HEK293 (cell line): ENCODE measurements at regions not wholly inside any gene's neighbourhood (a gene's known extent, or its start where the extent isn't known, plus 50 kb on each side); places are given as distances from the start of the nearest gene placed in this dataset.

Experiments used
- CTCF ChIA-PET: fragments of 350-600 bp; formaldehyde crosslinking; extraction: SDS; loops from one replicate; lab custom pipeline; 2021; ENCODE audit warnings: antibody characterized with exemption; lab: Yijun Ruan, JAX
- POLR2A ChIA-PET: fragments of 300-600 bp; formaldehyde crosslinking; extraction: SDS; loops from one replicate; lab custom pipeline; 2020; ENCODE audit warnings: antibody characterized with exemption, inconsistent platforms; lab: Yijun Ruan, JAX
- H3K27ac ChIP-seq: fragments of 200-500 bp; sonication (Bioruptor generic); 2 replicates; pipeline ENCODE4 v1.5.1; 2014; ENCODE audit warnings: low read depth, low read length, control low read depth, inconsistent platforms; ENCODE audit errors: extremely low read depth
- H3K36me3 ChIP-seq, 2 experiments: fragments of 200-500 bp in 1 of 2; sonication (Bioruptor generic) in 1 of 2; 1 replicate in 1 of 2; 2 replicates in 1 of 2; pipeline ENCODE4 v1.5.1; 2014 to 2017; ENCODE audit warnings: inconsistent platforms in 2 of 2, low read length in 2 of 2; ENCODE audit not compliant: control insufficient read depth in 2 of 2, insufficient read depth in 1 of 2
- H3K4me1 ChIP-seq: fragments of 200-500 bp; sonication (Bioruptor generic); 2 replicates; pipeline ENCODE4 v1.5.1; 2014; ENCODE audit warnings: mild to moderate bottlenecking, low read length, inconsistent platforms; ENCODE audit not compliant: control insufficient read depth, insufficient read depth
- H3K4me3 ChIP-seq: 2 replicates; pipeline ENCODE4 v1.5.1; 2011; ENCODE audit warnings: low read depth, mild to moderate bottlenecking, control low read depth, low read length, moderate library complexity
- H3K9me3 ChIP-seq: fragments of 200-500 bp; sonication (Bioruptor generic); 2 replicates; pipeline ENCODE4 v1.5.1; 2014; ENCODE audit warnings: low read depth, low read length, inconsistent platforms; ENCODE audit not compliant: control insufficient read depth, insufficient read depth
- KLF1 ChIP-seq: fragments of 450-650 bp; formaldehyde crosslinking; IDR thresholded peaks from 2 replicates; pipeline ENCODE4 v1.5.1; 2016; ENCODE audit warnings: missing biosample characterization, missing genetic modification characterization
- MEIS1 ChIP-seq: sonication (generic); formaldehyde crosslinking; IDR thresholded peaks from 2 replicates; pipeline ENCODE4 v1.8.1; 2022; ENCODE audit warnings: missing genetic modification reagents, mild to moderate bottlenecking, borderline replicate concordance
- MZF1 ChIP-seq: fragments of 450-650 bp; formaldehyde crosslinking; IDR thresholded peaks from 2 replicates; pipeline ENCODE4 v1.5.1; 2017; ENCODE audit warnings: missing biosample characterization, missing genetic modification characterization, borderline replicate concordance
- ZBTB7A ChIP-seq: fragments of 450-650 bp; formaldehyde crosslinking; IDR thresholded peaks from 2 replicates; pipeline ENCODE4 v1.5.1; 2016; ENCODE audit warnings: low read depth, missing biosample characterization, missing genetic modification characterization
- ZFP3 ChIP-seq: fragments of 450-650 bp; formaldehyde crosslinking; IDR thresholded peaks from 2 replicates; pipeline ENCODE4 v1.5.1; 2016; ENCODE audit warnings: low read depth, missing biosample characterization, missing genetic modification characterization
- ZFP37 ChIP-seq: fragments of 450-650 bp; formaldehyde crosslinking; IDR thresholded peaks from 2 replicates; pipeline ENCODE4 v1.5.1; 2016; ENCODE audit warnings: missing biosample characterization, missing genetic modification characterization
- ZNF37A ChIP-seq: fragments of 450-650 bp; IDR thresholded peaks from 2 replicates; pipeline ENCODE4 v1.5.1; 2018; ENCODE audit warnings: missing biosample characterization, missing genetic modification characterization
- ZNF404 ChIP-seq: fragments of 450-650 bp; formaldehyde crosslinking; IDR thresholded peaks from 2 replicates; pipeline ENCODE4 v1.5.1; 2017; ENCODE audit warnings: missing biosample characterization, missing genetic modification characterization
- ZNF416 ChIP-seq: fragments of 450-650 bp; formaldehyde crosslinking; IDR thresholded peaks from 2 replicates; pipeline ENCODE4 v1.5.1; 2016; ENCODE audit warnings: missing biosample characterization, missing genetic modification characterization
- ZNF600 ChIP-seq: fragments of 450-650 bp; formaldehyde crosslinking; IDR thresholded peaks from 2 replicates; pipeline ENCODE4 v1.5.1; 2016; ENCODE audit warnings: missing biosample characterization, missing genetic modification characterization
- ZNF626 ChIP-seq: fragments of 450-650 bp; sonication (Bioruptor Pico); formaldehyde crosslinking; IDR thresholded peaks from 2 replicates; pipeline ENCODE4 v1.5.1; 2018; ENCODE audit warnings: missing biosample characterization, missing genetic modification characterization, inconsistent platforms
- ZNF76 ChIP-seq: fragments of 450-650 bp; formaldehyde crosslinking; IDR thresholded peaks from 2 replicates; pipeline ENCODE4; 2016; ENCODE audit warnings: low read depth, missing biosample characterization, missing genetic modification characterization, borderline replicate concordance
- TF ChIP-seq, protein P1 (sequence below): fragments of 450-650 bp; formaldehyde crosslinking; conservative IDR thresholded peaks from 2 replicates; pipeline ENCODE4 v1.5.1; 2016; ENCODE audit warnings: low read depth, missing biosample characterization, missing genetic modification characterization
- TF ChIP-seq, protein P2 (sequence below): fragments of 450-650 bp; formaldehyde crosslinking; IDR thresholded peaks from 2 replicates; pipeline ENCODE4 v1.5.1; 2016; ENCODE audit warnings: missing biosample characterization, missing genetic modification characterization
- TF ChIP-seq, protein P3 (sequence below): fragments of 450-650 bp; formaldehyde crosslinking; IDR thresholded peaks from 2 replicates; pipeline ENCODE4 v1.5.1; 2016; ENCODE audit warnings: missing biosample characterization, missing genetic modification characterization
- TF ChIP-seq, protein P4 (sequence below): fragments of 450-650 bp; formaldehyde crosslinking; IDR thresholded peaks from 2 replicates; pipeline ENCODE4 v1.5.1; 2016; ENCODE audit warnings: missing biosample characterization, missing genetic modification characterization
- TF ChIP-seq, protein P5 (sequence below): fragments of 450-650 bp; IDR thresholded peaks from 2 replicates; pipeline ENCODE4 v1.5.1; 2018; ENCODE audit warnings: missing biosample characterization, mild to moderate bottlenecking, missing genetic modification characterization

DNA sequence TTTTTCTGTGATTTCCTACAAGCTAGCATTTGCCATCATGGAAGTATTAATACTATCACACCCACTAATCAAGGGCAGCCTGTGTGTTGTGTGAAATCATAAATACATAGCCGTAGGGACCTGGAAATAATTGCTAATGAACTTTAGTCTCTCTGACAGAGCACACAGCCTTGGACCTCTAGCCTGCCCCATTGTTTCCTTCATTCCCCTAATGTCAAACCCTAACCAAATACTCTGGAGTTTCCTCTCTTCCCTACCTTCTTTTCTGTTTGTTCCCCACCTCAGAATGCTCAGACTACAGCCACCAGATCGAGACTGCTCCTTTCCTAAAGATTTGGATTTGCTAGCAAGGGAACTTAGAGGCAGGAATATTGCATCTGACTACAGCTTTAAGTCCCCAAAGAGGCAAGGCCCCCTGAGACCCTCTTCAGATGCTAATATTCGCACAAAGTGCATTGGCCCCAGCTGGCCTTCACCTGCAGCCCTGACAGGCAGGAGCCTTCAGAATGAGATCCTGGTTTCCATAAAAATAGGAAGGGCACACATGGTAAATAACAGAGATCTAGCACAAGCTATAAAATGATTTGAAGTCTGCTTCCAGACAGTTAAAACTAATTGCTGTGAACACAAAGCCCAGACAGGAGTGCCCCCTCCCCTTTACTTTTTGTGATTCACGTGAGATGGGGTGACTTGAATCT is 279.2 kb upstream of the DCC start:
- no peaks in the 10 kb centered on the region for H3K9me3 ChIP-seq
- H3K4me3 ChIP-seq, result no peak overlapping the region
- no peaks in the 10 kb centered on the region for H3K36me3 ChIP-seq
- no peak overlapping the region for H3K27ac ChIP-seq
- TF ChIP-seq ZBTB7A (tag by site-specific recombination) (no peak), ZFP3 (tag by site-specific recombination) (no peak), ZFP37 (tag by site-specific recombination) (no peak), ZNF416 (tag by site-specific recombination) (no peak), ZNF76 (no peak), ZNF600 (no peak), ZNF37A (tag by site-specific recombination) (no peak), ZNF404 (no peak), KLF1 (tag by site-specific recombination) (no peak), MEIS1 (CRISPR knock-in tag) (no peak), ZNF626 (no peak), MZF1 (tag by site-specific recombination) (no peak)
- TF ChIP-seq, protein P1, sequence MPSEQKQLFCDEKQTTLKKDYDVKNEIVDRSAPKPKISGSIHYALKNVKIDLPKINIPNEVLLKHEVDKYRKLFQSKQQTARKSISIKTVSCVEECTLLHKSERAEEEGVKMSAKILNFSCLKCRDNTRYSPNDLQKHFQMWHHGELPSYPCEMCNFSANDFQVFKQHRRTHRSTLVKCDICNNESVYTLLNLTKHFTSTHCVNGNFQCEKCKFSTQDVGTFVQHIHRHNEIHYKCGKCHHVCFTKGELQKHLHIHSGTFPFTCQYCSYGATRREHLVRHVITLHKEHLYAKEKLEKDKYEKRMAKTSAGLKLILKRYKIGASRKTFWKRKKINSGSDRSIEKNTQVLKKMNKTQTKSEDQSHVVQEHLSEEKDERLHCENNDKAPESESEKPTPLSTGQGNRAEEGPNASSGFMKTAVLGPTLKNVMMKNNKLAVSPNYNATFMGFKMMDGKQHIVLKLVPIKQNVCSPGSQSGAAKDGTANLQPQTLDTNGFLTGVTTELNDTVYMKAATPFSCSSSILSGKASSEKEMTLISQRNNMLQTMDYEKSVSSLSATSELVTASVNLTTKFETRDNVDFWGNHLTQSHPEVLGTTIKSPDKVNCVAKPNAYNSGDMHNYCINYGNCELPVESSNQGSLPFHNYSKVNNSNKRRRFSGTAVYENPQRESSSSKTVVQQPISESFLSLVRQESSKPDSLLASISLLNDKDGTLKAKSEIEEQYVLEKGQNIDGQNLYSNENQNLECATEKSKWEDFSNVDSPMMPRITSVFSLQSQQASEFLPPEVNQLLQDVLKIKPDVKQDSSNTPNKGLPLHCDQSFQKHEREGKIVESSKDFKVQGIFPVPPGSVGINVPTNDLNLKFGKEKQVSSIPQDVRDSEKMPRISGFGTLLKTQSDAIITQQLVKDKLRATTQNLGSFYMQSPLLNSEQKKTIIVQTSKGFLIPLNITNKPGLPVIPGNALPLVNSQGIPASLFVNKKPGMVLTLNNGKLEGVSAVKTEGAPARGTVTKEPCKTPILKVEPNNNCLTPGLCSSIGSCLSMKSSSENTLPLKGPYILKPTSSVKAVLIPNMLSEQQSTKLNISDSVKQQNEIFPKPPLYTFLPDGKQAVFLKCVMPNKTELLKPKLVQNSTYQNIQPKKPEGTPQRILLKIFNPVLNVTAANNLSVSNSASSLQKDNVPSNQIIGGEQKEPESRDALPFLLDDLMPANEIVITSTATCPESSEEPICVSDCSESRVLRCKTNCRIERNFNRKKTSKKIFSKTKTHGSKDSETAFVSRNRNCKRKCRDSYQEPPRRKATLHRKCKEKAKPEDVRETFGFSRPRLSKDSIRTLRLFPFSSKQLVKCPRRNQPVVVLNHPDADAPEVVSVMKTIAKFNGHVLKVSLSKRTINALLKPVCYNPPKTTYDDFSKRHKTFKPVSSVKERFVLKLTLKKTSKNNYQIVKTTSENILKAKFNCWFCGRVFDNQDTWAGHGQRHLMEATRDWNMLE, result no peak
- TF ChIP-seq, protein P2, sequence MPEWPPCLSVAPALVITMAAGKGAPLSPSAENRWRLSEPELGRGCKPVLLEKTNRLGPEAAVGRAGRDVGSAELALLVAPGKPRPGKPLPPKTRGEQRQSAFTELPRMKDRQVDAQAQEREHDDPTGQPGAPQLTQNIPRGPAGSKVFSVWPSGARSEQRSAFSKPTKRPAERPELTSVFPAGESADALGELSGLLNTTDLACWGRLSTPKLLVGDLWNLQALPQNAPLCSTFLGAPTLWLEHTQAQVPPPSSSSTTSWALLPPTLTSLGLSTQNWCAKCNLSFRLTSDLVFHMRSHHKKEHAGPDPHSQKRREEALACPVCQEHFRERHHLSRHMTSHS, result no peak
- TF ChIP-seq, protein P3, sequence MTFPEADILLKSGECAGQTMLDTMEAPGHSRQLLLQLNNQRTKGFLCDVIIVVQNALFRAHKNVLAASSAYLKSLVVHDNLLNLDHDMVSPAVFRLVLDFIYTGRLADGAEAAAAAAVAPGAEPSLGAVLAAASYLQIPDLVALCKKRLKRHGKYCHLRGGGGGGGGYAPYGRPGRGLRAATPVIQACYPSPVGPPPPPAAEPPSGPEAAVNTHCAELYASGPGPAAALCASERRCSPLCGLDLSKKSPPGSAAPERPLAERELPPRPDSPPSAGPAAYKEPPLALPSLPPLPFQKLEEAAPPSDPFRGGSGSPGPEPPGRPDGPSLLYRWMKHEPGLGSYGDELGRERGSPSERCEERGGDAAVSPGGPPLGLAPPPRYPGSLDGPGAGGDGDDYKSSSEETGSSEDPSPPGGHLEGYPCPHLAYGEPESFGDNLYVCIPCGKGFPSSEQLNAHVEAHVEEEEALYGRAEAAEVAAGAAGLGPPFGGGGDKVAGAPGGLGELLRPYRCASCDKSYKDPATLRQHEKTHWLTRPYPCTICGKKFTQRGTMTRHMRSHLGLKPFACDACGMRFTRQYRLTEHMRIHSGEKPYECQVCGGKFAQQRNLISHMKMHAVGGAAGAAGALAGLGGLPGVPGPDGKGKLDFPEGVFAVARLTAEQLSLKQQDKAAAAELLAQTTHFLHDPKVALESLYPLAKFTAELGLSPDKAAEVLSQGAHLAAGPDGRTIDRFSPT, result no peak
- TF ChIP-seq, protein P4, sequence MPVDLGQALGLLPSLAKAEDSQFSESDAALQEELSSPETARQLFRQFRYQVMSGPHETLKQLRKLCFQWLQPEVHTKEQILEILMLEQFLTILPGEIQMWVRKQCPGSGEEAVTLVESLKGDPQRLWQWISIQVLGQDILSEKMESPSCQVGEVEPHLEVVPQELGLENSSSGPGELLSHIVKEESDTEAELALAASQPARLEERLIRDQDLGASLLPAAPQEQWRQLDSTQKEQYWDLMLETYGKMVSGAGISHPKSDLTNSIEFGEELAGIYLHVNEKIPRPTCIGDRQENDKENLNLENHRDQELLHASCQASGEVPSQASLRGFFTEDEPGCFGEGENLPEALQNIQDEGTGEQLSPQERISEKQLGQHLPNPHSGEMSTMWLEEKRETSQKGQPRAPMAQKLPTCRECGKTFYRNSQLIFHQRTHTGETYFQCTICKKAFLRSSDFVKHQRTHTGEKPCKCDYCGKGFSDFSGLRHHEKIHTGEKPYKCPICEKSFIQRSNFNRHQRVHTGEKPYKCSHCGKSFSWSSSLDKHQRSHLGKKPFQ, result no peak
- TF ChIP-seq, protein P5, sequence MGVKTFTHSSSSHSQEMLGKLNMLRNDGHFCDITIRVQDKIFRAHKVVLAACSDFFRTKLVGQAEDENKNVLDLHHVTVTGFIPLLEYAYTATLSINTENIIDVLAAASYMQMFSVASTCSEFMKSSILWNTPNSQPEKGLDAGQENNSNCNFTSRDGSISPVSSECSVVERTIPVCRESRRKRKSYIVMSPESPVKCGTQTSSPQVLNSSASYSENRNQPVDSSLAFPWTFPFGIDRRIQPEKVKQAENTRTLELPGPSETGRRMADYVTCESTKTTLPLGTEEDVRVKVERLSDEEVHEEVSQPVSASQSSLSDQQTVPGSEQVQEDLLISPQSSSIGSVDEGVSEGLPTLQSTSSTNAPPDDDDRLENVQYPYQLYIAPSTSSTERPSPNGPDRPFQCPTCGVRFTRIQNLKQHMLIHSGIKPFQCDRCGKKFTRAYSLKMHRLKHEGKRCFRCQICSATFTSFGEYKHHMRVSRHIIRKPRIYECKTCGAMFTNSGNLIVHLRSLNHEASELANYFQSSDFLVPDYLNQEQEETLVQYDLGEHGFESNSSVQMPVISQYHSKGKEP (tag by site-specific recombination), result no peak
- POLR2A ChIA-PET, result no interaction called here
- no peaks in the 10 kb centered on the region for H3K4me1 ChIP-seq
- CTCF ChIA-PET, result no interaction called here
